Fibroblast of skin of right quadriceps (primary cell): ENCODE measurements at regions not wholly inside any gene's neighbourhood (a gene's known extent, or its start where the extent isn't known, plus 50 kb on each side); places are given as distances from the start of the nearest gene placed in this dataset.

Source experiments
- DNase-seq: peaks from one replicate; pipeline ENCODE4 v3.0.0-alpha.2; 2013

GRCh38 chr18:73719611-73720010 is 428.0 kb downstream of the FBXO15 start:
- DNase-seq = no peak

GRCh38 chr18:73717570-73717969 is 430.1 kb downstream of the FBXO15 start:
- peak; percentile 52 for DNase-seq

- DNase-seq = no peak
These were observed 432.4 kb downstream of the FBXO15 start for GRCh38 chr18:73715210-73715670.

- no peak for DNase-seq
These were observed 433.2 kb downstream of the FBXO15 start for GRCh38 chr18:73714466-73714865.

GRCh38 chr18:73711256-73711655 is 436.4 kb downstream of the FBXO15 start:
- DNase-seq = no peak

- DNase-seq = no peak
These were observed 439.0 kb downstream of the FBXO15 start for GRCh38 chr18:73708591-73708990.

- no peak for DNase-seq
These were observed 440.6 kb downstream of the FBXO15 start for GRCh38 chr18:73707035-73707434.

- no peak for DNase-seq
These were observed 450.3 kb downstream of the FBXO15 start for GRCh38 chr18:73697353-73697752.

- DNase-seq = no peak
These were observed 450.9 kb downstream of the FBXO15 start for GRCh38 chr18:73696698-73697097.

- no peak for DNase-seq
These were observed 451.5 kb downstream of the FBXO15 start for GRCh38 chr18:73696171-73696570.

- DNase-seq = no peak
These were observed 454.5 kb downstream of the FBXO15 start for GRCh38 chr18:73693091-73693490.

GRCh38 chr18:73691624-73692023 is 456.0 kb downstream of the FBXO15 start:
- DNase-seq = no peak

GRCh38 chr18:73691118-73691517 is 456.5 kb downstream of the FBXO15 start:
- peak; percentile 78 for DNase-seq

GRCh38 chr18:73690222-73690621 is 457.4 kb downstream of the FBXO15 start:
- no peak for DNase-seq

- peak; percentile 98 for DNase-seq
These were observed 458.6 kb downstream of the FBXO15 start for GRCh38 chr18:73688851-73689711.

GRCh38 chr18:73688161-73688560 is 459.5 kb downstream of the FBXO15 start:
- DNase-seq = no peak

GRCh38 chr18:73684647-73685046 is 463.0 kb downstream of the FBXO15 start:
- no peak for DNase-seq

- peak; percentile 31 for DNase-seq
These were observed 464.0 kb downstream of the FBXO15 start for GRCh38 chr18:73683409-73684238.

- DNase-seq = no peak
These were observed 465.7 kb downstream of the FBXO15 start for GRCh38 chr18:73681912-73682311.

GRCh38 chr18:73681398-73681797 is 466.2 kb downstream of the FBXO15 start:
- no peak for DNase-seq

GRCh38 chr18:73679941-73680712 is 467.5 kb downstream of the FBXO15 start:
- DNase-seq = no peak

GRCh38 chr18:73677450-73677849 is 470.2 kb downstream of the FBXO15 start:
- DNase-seq = peak; percentile 51
